GM12864 (cell line): ENCODE measurements at regions not wholly inside any gene's neighbourhood (a gene's known extent, or its start where the extent isn't known, plus 50 kb on each side); places are given as distances from the start of the nearest gene placed in this dataset.
"Not testable (repeated sequence)": the region's sequence is repeated elsewhere in the genome, so short reads cannot be mapped to it uniquely, and the experiment has no call there.

ENCODE experiments used
- DNase-seq: peaks from one replicate; pipeline ENCODE4 v3.0.0-alpha.2; 2011; ENCODE audit warnings: low read depth
- H3K4me3 ChIP-seq: 2 replicates; pipeline ENCODE4 v1.5.1; 2011; ENCODE audit warnings: mild to moderate bottlenecking, low read depth, low read length, control low read depth
- TF ChIP-seq, protein P1 (sequence below): IDR thresholded peaks from 2 replicates; pipeline ENCODE4 v1.5.1; 2011; ENCODE audit warnings: low read depth, mild to moderate bottlenecking, moderate library complexity, low read length, control low read depth, inconsistent platforms; ENCODE audit errors: missing control alignments

DNA sequence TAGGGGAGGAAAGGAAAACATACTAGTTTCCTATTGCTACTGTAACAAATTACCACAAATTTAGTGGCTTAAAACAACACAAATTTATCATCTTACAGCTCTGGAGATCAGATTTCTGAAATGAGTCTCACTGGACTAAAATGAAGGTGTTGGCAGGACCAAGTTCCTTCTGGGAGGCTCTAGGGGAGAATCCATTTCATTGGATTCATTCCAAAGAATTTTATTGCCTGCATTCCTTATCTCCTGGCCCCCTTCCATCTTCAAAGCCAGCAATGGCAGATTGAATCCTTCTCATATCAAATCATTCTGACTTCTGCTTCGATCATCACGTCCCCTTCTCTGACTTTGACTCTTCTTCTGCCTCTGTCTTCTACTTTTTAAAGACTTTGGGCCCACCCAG, 250.9 kb downstream of the IRS1 start:
- TF ChIP-seq, protein P1, sequence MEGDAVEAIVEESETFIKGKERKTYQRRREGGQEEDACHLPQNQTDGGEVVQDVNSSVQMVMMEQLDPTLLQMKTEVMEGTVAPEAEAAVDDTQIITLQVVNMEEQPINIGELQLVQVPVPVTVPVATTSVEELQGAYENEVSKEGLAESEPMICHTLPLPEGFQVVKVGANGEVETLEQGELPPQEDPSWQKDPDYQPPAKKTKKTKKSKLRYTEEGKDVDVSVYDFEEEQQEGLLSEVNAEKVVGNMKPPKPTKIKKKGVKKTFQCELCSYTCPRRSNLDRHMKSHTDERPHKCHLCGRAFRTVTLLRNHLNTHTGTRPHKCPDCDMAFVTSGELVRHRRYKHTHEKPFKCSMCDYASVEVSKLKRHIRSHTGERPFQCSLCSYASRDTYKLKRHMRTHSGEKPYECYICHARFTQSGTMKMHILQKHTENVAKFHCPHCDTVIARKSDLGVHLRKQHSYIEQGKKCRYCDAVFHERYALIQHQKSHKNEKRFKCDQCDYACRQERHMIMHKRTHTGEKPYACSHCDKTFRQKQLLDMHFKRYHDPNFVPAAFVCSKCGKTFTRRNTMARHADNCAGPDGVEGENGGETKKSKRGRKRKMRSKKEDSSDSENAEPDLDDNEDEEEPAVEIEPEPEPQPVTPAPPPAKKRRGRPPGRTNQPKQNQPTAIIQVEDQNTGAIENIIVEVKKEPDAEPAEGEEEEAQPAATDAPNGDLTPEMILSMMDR, result no peak

GRCh38 chr2:226544596-226545210, 254.9 kb downstream of the IRS1 start:
- DNase-seq, result no peak
- H3K4me3 ChIP-seq, result no peak overlapping the region

More for the DNA sequence above, 250.9 kb downstream of the IRS1 start:
- no peak overlapping the region for H3K4me3 ChIP-seq
- no peak for DNase-seq

DNA sequence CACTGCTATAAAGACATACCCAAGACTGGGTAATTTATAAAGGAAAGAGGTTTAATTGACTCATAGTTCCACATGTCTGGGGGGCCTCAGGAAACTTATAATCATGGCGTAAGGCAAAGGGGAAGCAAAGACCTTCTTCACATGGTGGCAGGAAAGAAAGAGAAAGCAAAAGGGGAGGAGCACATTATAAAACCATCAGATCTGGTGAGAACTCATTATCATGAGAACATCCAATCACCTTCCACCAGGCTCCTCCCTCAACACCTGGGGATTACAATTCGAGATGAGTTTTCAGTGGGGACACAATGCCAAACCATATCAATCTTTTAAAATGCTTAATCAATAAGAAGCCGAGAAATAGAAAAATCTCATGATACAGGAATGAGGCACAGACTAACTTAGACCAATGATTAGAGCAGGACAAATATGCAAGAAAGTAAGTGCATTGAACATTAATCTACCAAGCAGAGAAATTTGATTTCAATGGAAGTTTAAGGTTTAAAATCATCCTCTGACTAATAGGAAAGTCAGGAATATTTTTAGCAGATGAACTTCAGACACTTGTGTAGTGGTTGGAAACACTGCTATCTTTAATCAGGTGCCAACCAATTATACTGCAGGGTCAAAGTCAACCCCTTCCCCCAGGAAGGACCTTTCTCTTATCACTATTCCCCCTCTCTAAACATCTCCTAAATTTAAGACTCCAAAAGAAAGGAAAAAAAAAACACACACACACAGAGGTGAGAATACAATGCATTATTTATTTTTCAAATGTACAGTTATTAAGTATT, 259.2 kb downstream of the IRS1 start:
- no peak for DNase-seq
- no peak overlapping the region for H3K4me3 ChIP-seq
- TF ChIP-seq, protein P1, result no peak

More at GRCh38 chr2:226544596-226545210, 254.9 kb downstream of the IRS1 start:
- TF ChIP-seq, protein P1, result no peak

GRCh38 chr2:226536410-226536809, 263.2 kb downstream of the IRS1 start:
- H3K4me3 ChIP-seq, result no peak overlapping the region
- no peak for DNase-seq
- TF ChIP-seq, protein P1, result no peak

- not testable (repeated sequence) for DNase-seq, H3K4me3 ChIP-seq
These were observed 266.6 kb downstream of the IRS1 start for GRCh38 chr2:226532976-226533375.

DNA sequence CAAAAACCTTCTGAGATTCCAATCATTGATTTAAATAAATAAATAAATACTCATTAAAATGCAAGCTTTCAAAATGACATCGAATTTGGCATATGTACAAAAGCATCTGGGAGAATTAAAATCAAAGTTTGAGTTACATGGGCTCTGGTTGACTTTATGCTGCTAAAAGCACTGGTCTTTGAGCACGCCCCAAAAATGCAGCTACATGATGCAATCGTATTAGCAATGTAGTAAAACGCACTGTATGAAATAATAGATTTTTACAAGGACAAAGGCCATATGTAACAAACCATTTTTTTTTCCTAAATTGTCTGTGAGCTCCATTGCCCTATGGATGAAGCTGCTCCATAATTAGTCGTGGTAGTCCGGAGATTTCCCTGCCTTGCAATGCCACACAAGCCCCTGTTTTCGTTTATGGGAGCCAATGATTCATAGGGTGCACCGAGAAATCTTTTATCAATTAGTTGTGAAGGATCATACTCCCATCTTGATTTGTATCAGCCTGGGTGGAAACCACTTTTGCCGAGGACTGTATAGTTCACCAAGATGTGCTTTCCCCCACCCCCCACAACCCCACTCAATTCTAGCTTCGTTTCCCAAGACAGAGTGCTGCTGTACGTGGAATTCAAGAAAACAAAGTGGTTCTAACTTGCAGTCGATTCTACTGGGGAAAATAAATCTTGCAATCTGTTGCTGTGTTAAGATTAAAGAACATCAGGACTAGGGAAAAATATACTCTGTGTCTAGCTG, 268.4 kb downstream of the IRS1 start:
- DNase-seq, result no peak
- H3K4me3 ChIP-seq, result no peak overlapping the region
- TF ChIP-seq, protein P1, result no peak

DNA sequence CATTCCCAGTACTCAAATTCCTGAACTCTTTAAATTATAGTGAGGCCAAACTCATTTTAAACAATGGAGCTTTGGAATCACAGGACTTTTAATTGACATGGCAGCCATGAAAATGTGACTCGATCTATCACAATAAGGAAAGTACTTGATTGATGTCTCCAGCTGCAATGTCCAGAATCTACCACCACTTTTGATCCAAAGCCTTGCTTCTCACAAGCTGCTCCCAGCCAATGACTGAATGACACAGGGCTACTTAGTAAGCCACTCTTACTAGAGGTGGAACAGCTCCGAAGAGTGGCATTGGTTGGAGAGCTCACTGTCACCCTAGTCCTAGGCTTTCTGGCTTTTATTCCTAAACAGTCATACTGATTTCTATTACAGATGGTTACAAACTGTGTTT, 270.1 kb downstream of the IRS1 start:
- DNase-seq, result no peak
- H3K4me3 ChIP-seq, result no peak overlapping the region
- TF ChIP-seq, protein P1, result no peak
